ENCODE measurements at regions not wholly inside any gene's neighbourhood (a gene's known extent, or its start where the extent isn't known, plus 50 kb on each side); places are given as distances from the start of the nearest gene placed in this dataset.

GRCh38 chr10:120702032-120702431 is 149.1 kb upstream of the WDR11 start:
- no peak for DNase-seq (ENCODE audit: low read depth)
- no peak for TF ChIP-seq CTCF (conservative IDR thresholded peaks at IDR 0.05; ENCODE audit: low read depth, low read length)
- no peak overlapping the region for H3K4me3 ChIP-seq (ENCODE audit: low read depth, low read length)

GRCh38 chr10:120705309-120705708 is 145.9 kb upstream of the WDR11 start:
- no peak overlapping the region for H3K4me3 ChIP-seq (ENCODE audit: low read depth, low read length)
- TF ChIP-seq CTCF (conservative IDR thresholded peaks at IDR 0.05; ENCODE audit: low read depth, low read length) = no peak
- no peak for DNase-seq (ENCODE audit: low read depth)

GRCh38 chr10:120710076-120710475 is 141.1 kb upstream of the WDR11 start:
- no peak for DNase-seq (ENCODE audit: low read depth)
- no peak overlapping the region for H3K4me3 ChIP-seq (ENCODE audit: low read depth, low read length)
- TF ChIP-seq CTCF (conservative IDR thresholded peaks at IDR 0.05; ENCODE audit: low read depth, low read length) = no peak

- TF ChIP-seq CTCF (conservative IDR thresholded peaks at IDR 0.05; ENCODE audit: low read depth, low read length) = no peak
- no peak for DNase-seq (ENCODE audit: low read depth)
- no peak overlapping the region for H3K4me3 ChIP-seq (ENCODE audit: low read depth, low read length)
Observed at GRCh38 chr10:120711860-120712259, 139.3 kb upstream of the WDR11 start.

GRCh38 chr10:120713573-120714205 is 137.5 kb upstream of the WDR11 start:
- no peak for TF ChIP-seq CTCF (conservative IDR thresholded peaks at IDR 0.05; ENCODE audit: low read depth, low read length)
- DNase-seq (ENCODE audit: low read depth) = no peak
- H3K4me3 ChIP-seq (ENCODE audit: low read depth, low read length) = no peak overlapping the region

- no peak overlapping the region for H3K4me3 ChIP-seq (ENCODE audit: low read depth, low read length)
- TF ChIP-seq CTCF (conservative IDR thresholded peaks at IDR 0.05; ENCODE audit: low read depth, low read length) = no peak
- no peak for DNase-seq (ENCODE audit: low read depth)
Observed at GRCh38 chr10:120715171-120715570, 136.0 kb upstream of the WDR11 start.

GRCh38 chr10:120719333-120719732 is 131.8 kb upstream of the WDR11 start:
- no peak for DNase-seq (ENCODE audit: low read depth)
- TF ChIP-seq CTCF (conservative IDR thresholded peaks at IDR 0.05; ENCODE audit: low read depth, low read length) = no peak
- H3K4me3 ChIP-seq (ENCODE audit: low read depth, low read length) = no peak overlapping the region

Measured in epithelial cell of proximal tubule (primary cell).